GM19463 (cell line): ENCODE measurements at regions not wholly inside any gene's neighbourhood (a gene's known extent, or its start where the extent isn't known, plus 50 kb on each side); places are given as distances from the start of the nearest gene placed in this dataset.

ENCODE experiments used
- ATAC-seq: cut with Tn5 transposase; IDR thresholded peaks from one replicate; pipeline ENCODE4 v1.9.1; 2021; ENCODE audit warnings: mild to moderate bottlenecking, moderate library complexity; ENCODE audit not compliant: unreplicated experiment

DNA sequence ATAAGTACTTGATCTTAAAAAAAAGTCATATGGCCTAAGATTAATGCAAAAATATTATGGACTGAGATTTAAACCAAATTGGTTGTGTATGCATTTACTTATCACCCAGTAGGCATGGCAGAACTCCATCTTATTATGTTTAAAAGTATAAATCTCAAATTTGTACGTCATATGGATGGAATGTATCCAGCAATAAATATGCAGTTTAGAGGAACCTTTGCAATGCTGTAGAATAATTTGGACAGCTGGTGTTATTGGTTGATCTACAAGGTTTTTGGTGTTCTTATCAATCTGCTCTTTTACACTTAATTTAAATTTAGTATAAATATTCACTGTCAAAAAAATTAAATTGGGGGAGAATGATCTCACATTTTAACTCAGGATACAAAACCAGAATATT, 640.2 kb downstream of the SATB2 start:
- ATAC-seq = no peak

GRCh38 chr2:198815626-198816025, 642.1 kb downstream of the SATB2 start:
- ATAC-seq = no peak

- no peak for ATAC-seq
These were observed 646.5 kb downstream of the SATB2 start for GRCh38 chr2:198811198-198811597.

DNA sequence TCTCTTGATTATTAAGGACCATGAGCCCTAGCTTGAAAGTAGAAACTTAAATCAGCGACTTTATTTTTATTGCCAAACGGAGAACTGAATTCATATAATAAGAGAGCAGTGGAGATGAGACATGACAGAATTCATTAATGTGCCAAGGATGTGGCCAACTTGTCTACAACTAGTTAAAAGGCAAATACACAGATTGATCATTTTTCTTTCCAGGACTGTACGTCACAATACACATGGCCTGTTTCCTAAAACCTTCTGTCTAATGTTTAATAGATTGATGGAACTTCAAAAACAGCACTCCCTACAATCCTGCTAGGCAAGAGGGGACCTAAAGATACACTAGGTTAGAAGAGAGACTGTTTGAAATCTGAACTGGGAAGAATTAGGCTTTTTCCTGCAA, 647.8 kb downstream of the SATB2 start:
- ATAC-seq = no peak

- no peak for ATAC-seq
These were observed 650.6 kb downstream of the SATB2 start for GRCh38 chr2:198807131-198807530.

DNA sequence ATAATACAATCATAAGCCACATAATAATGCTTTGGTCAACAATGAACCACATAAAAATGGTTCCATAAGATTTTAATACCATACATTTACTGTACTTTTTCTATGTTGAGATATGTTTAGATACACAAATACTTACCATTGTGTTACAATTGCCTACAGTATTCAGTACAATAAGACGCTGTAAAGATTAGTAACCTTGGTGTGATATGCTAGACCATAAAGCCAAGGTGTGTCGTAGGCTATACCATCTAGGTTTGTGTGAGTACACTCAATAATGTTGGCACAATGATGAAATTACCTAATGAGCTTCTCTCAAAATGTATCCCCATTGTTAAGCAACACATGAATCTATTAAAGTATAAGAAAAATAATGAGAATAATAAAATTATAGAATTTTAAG, 662.3 kb downstream of the SATB2 start:
- no peak for ATAC-seq

- ATAC-seq = no peak
These were observed 666.1 kb downstream of the SATB2 start for GRCh38 chr2:198791623-198792022.

DNA sequence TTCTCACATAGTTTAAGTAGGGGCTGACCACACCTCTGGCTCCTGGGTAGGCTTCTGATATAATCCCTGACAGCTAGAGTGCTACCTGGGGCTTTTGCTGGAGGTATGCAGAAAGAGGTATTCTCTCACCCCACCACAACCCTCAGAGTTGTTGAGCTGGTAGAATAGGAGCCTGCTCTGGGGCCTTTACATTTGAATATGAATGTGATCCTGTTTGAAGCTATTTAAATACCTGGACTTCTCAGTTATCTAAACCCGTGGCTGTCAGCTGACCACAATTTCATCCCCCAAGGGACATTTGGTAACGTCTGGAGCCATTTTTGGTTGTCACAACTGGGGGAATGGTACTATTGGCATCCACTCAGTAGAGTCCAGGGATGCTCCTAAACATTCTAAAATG, 669.1 kb downstream of the SATB2 start:
- ATAC-seq = no peak

DNA sequence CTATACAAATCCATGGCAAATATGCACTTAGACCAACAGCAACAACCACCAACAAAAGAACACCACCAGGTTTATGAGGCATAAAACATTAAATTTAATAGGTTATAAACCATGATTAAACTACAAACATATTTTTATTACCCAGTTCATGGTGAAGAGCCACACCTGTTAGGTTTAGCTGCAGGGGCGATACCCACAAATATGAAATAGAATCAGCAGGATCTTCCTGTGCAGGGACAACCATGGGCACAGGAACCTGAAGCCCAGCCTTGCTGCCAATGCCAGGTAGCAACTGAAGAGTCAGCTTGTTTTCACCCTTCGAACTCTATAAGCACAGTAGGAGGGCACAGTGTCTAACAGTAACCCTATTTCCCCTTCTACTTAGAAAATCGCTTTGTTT, 675.0 kb downstream of the SATB2 start:
- no peak for ATAC-seq

GRCh38 chr2:198776616-198777406, 680.9 kb downstream of the SATB2 start:
- no peak for ATAC-seq

DNA sequence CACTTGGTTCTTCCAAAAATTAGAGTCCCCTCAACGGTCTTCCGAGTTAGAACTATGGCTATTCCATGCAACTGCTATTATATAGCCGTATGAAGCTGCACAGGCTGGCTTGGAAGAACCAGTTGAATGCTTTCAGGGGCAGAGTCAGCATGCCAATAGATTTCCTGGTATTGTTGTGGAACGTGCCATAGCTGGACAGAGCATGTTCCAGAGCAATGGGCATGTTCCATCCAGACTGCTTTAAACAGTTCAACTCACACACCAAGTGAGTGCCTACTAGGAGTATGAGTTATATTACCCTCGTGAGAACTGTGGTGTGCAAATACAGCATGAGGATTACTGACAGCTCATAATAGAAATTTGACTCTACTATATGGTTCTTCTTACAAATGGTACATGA, 682.0 kb downstream of the SATB2 start:
- ATAC-seq = no peak

DNA sequence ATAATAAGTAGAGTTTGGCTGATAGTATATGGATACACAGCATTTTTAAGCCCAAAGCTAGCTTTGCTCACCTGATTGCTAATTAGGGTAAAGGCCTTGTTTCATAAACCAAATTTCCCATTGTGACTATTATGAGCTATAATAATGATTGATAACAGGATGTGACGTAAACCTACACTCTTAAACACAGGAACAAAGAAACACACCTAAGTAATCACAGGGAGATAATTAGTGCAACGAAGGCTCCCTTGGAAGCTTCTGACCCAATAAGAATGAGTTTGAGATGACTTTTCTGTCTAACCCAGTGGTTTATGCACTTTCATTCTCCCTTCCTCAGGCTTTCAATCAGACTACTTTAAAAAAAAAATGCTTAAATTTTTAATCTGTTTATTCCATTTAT, 683.2 kb downstream of the SATB2 start:
- no peak for ATAC-seq

- ATAC-seq = no peak
These were observed 690.0 kb downstream of the SATB2 start for GRCh38 chr2:198767694-198768093.

DNA sequence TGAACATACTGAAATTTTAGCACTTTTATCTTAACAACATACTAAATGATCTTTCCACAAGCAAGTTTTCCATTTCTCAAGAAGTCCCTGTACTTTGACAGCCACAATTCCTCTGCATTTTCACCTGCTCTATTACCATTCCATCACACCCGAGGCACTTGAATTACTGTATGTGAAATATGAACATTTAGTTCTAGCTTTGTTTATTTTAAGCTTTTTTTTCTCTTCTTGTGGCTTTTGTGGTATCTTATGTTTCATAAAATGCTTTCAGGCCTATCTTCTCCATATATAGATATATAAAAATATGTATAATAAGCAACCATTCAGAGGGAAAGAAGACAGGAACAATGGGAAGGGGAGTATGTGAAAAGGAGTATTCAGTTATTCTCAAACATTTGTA, 693.9 kb downstream of the SATB2 start:
- no peak for ATAC-seq

- ATAC-seq = no peak
These were observed 695.3 kb downstream of the SATB2 start for GRCh38 chr2:198762441-198762840.

- no peak for ATAC-seq
These were observed 700.7 kb downstream of the SATB2 start for GRCh38 chr2:198757069-198757468.

DNA sequence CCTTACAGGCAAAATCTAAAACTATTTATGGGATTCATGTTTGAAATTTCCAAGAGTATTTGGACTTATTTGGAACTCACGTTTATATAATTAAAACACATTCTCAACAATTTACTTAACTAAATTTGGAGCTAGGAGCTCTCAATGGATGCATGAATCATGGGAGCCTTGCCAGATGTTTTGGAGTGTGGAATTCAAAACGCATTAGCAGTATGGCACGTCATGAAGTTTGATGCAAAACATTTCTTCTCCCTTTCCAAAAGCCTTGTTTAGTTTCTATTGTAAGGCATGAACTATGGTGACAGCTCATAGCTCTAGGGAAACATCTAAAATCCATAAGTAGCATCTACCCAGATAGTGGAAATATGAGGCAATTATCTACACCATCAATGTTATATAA, 701.6 kb downstream of the SATB2 start:
- no peak for ATAC-seq

DNA sequence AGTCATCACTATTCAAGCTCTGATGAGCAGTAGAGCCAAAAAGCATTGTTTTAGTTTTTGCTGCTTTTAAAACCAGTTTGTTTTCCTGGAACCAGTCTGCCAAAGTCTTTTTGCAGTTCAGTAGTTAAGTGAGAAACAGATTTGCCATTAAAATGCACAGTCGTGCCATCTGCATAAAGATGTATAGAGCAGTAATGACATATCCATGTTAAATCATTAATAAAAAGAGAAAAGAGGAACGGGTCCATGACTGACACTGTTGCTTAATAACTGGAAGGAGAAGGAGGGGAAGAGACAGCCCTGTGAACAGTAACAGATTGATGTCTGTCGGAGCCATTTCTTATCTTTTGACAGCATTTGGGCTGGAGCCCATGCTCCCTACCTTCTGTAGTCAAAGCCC, 704.6 kb downstream of the SATB2 start:
- ATAC-seq = no peak

DNA sequence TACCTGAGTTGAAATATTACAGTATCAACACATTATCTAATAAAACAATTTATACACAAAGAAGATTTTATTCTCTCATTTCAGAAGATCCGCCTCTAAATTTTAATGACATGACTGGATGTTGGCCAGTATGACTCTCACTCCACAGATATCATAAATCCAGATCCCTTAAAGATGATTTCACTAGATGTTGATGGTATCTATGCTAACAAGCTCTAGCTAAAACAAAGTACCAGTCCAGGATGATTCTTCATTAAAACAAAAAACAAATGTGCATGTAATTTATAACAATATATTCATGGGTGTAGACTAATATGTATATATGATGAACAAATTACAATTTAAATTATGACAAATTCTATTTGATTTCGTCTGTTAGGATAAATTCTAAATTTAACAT, 708.4 kb downstream of the SATB2 start:
- ATAC-seq = no peak

- no peak for ATAC-seq
These were observed 725.8 kb downstream of the SATB2 start for GRCh38 chr2:198731842-198732399.

DNA sequence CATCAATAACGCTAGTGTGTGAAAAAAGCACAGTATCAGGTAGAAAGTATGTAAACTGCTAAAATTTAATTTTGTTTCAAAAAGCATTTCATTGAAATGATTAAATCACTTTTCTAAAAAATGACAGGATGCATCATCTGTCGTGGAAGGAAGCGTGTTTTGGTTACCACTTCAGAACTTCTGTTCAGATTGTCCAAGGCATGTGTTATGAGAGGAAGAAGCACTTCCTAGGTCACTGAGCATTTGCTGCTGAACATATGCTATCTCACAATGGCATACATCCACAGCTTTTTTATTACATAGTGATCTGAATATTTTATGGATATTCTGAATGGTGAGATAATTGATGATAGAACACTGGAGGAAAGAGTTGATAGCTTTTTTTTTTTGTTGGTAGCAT, 737.5 kb downstream of the SATB2 start:
- ATAC-seq = no peak

DNA sequence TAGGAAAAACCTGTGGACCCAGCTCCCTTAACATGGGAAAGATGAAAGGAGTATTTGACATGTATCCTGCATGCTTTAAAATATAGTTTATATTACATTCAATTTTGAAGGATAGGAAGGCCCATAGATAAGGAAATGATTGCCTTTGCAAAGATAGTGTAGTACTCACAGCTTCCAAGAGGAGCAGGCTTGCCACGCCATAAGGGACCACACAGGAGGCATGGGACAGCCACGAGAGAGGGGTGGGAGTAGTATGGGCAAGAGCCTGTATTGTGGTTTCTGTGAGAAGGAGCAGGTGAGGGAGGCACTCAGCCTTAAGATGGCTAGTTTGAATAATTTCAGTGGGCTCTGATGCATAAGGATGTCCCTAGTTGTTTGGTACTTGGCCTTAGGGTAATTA, 740.3 kb downstream of the SATB2 start:
- ATAC-seq = no peak

GRCh38 chr2:198715302-198715835, 742.4 kb downstream of the SATB2 start:
- ATAC-seq = no peak
